HT-29 (cell line): ENCODE measurements at regions not wholly inside any gene's neighbourhood (a gene's known extent, or its start where the extent isn't known, plus 50 kb on each side); places are given as distances from the start of the nearest gene placed in this dataset.
"Not testable (repeated sequence)": the region's sequence is repeated elsewhere in the genome, so short reads cannot be mapped to it uniquely, and the experiment has no call there.

Experiments
- DNase-seq: peaks from one replicate; pipeline ENCODE4 v3.0.0-alpha.2; 2015; ENCODE audit warnings: low spot score

DNA sequence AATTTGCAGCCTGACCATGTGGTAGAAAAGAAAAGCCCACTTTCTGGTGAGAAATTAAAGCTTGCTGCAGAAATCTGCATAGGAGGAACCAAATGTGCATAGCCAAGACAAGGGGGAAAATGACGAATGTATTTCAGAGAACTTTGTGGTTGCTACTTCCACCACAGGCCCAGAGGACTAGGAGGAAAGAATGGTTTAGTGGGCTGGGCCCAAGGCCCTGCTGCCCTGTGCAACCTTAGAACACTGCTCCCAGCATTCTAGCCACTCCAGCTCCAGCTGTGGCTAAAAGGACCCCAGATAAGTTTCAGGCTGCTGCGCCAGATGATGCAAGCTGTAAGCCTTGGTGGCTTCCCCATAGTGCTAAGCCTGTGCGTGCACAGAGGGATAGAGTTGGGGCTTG lies 764.3 kb downstream of the SLC6A15 start:
- DNase-seq = no peak

- no peak for DNase-seq
Measured at GRCh38 chr12:84136862-84137367, 775.7 kb downstream of the SLC6A15 start.

GRCh38 chr12:84135586-84136279 lies 776.9 kb downstream of the SLC6A15 start:
- no peak for DNase-seq

GRCh38 chr12:84134797-84135366 lies 777.7 kb downstream of the SLC6A15 start:
- DNase-seq = no peak

DNA sequence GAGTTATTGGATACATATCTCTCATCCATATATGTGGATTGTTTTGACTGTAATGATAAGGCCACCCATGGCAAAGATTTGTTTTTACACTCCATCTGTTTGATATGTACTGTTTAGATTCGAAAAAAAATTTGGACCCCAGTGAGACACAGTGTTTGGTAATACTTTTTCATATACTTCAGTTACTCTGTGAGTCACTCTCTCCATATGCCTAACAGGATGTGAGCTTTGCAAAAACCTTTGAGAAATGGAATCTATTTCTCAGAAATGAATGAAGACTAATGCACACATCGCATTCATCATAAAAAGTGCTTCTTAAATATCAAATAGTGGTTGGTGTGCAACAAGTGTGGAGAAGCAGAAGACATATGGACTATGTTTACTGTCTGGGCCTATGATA lies 781.5 kb downstream of the SLC6A15 start:
- DNase-seq = no peak

- DNase-seq = no peak
Measured at GRCh38 chr12:84128117-84128991, 784.2 kb downstream of the SLC6A15 start.

DNA sequence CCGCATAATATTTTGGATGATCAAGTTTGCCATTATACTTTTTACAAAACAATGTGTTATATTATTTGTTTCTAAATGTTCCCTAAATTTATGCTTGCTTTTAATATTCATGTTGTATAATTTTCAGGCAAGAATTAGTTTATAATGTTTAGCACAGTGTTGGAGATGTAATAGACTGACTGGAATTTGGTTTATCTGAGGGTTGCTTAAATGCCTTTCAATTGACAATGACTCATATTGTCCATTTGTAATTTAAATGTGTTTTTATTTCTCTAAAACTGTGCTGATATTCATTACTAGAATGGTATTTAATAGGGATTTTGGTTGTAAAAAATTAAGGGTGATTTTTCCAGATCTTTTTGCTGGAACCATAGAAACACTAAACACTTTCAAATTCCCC lies 788.4 kb downstream of the SLC6A15 start:
- no peak for DNase-seq

GRCh38 chr12:84117190-84117589 lies 795.4 kb downstream of the SLC6A15 start:
- no peak for DNase-seq

- DNase-seq = no peak
Measured at GRCh38 chr12:84113666-84114065, 798.9 kb downstream of the SLC6A15 start.

DNA sequence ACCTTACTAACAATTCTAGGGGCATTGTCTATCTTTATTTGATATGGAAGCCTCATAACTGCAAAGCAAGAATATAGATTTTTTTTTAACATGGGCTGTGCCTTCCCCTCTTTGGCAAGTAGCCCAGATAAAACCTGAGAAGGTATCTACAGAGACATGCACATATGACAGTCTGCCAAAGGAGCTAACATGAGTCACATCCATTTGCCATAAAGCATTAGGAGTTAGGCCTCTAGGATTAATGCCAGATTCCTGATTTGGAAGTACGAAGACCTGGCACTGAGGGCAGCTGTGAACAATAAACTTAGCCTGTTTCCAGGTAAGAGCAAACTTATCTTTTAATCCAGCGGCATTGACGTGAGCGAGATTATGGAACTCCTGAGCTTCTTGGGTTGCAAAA lies 808.7 kb downstream of the SLC6A15 start:
- DNase-seq = not testable (repeated sequence)

DNA sequence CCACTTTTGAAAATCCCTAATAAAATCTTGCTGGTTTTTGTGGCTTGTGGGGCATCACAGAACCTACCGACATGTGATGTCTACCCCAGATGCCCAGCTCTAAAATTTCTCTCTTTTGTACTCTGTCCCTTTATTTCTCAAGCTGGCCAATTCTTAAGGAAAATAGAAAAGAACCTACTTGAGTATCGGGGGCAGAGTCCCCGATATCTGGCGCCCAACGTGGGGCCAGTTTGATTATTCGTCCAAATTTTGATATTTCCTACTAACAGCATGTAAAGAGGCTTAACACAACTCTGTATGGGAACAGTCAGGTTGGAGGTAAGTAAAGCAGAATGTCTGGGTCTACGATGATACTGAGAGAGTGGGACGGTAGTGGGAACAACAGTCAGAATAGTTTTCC lies 810.6 kb downstream of the SLC6A15 start:
- not testable (repeated sequence) for DNase-seq

GRCh38 chr12:84099591-84099990 lies 813.0 kb downstream of the SLC6A15 start:
- DNase-seq = peak; percentile 20

DNA sequence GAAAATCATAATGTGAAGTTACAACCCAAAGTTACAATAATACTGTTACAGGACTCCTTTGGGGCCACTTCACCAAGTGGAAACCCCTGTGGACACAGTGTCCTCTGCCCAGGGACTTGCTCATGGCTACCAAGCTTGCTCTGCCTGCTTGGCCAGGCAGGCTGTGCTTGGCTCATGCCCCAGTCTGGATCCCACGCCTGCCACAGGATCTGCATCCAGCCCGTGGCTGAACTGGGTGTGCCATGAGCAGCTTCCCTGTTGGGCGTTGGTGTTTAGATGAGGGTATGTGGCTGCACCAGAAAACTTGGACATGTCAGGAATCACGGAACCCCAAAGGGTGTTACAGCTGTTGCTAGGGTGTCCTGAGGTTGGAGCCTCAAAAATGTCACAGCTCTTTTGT lies 820.9 kb downstream of the SLC6A15 start:
- DNase-seq = no peak

DNA sequence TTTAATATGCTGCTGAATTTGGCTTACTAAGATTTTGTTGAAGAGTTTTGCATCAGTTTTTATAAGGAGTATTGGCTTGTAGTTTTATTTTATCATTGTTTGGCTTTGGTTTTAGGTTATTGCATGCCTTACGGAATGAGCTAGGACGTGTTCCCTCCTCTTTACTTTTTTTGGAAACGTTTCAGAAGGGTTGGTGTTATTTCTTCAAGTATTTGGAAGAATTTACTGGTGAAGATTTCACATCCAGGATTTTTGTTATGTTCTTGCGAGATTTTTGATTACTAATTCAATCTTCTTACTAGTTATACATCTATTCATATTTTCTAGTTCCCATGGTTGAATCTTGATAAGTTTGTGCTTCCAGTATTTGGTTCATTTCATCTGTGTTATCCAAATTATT lies 823.2 kb downstream of the SLC6A15 start:
- DNase-seq = no peak

DNA sequence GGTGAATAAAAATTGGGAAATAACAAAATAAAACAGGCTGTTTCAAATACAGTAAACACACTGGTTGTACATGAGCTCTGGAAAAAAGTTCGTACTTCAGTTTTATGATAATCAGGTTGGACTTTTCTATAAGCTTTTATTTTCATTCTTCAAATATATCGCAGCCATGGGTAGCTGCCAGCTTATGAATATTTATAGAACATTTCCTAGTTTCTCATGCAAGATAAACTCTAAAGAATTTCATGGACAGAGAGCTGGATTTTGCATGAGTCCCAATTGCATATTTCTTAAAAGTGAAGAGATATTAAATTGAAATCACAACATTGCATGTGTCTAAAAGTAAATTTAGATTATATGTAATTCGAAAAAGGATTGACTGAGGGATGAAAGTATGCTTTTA lies 827.6 kb downstream of the SLC6A15 start:
- no peak for DNase-seq

DNA sequence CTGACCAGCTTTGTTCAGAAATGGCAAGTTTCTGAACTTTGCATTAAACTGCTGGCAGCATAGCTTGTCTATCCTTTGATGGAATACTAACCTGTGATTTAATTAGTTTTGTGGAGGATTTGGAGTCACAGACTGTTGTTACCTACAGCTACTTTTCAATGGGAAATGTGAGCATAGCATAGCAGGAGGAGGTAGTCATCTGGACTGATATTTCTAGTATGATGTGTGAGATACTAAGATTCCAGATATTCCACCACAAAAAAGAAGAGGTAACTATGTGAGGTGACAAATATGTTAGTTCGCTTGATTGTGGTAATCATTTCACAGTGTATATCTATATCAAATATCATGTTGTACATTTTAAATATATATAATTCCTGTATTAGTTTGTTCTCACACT lies 833.0 kb downstream of the SLC6A15 start:
- DNase-seq = no peak

DNA sequence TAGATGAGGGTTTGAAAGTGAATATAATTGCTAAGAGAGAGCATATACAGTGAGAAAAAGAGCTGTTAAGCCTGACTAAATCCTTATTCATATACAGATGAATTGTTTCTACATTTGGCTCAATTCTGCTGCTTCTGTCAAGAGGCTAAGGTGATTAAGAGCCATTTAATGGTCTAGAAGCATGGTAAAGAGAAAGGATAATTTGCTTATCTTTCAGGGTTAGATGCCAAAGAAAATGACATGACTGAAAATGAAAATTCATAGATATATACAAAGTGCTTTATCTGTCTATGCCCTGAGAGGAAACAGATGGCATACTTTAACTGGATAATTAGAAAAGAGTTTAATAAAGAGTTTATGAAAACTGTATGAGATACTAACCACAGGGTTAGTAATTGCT lies 834.9 kb downstream of the SLC6A15 start:
- no peak for DNase-seq

GRCh38 chr12:84075991-84076390 lies 836.6 kb downstream of the SLC6A15 start:
- DNase-seq = no peak

DNA sequence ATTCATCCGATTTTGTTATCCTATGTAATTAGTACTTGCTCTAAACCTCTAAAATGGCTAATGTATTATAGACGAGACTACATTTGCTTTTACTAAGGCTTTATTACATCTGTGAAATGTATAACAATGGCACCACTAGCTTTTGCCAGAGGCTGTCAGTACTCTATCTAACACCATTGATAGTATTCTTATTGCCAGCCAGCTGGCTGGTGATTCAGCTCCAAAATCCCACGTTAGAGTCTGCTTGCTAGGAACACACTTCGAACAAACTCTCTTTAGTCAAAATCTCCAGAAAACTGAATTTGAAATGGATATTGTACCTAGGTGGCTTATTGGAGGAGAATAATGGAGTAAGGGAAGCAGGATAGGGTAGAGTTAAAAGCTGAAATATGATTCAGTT lies 839.2 kb downstream of the SLC6A15 start:
- no peak for DNase-seq

DNA sequence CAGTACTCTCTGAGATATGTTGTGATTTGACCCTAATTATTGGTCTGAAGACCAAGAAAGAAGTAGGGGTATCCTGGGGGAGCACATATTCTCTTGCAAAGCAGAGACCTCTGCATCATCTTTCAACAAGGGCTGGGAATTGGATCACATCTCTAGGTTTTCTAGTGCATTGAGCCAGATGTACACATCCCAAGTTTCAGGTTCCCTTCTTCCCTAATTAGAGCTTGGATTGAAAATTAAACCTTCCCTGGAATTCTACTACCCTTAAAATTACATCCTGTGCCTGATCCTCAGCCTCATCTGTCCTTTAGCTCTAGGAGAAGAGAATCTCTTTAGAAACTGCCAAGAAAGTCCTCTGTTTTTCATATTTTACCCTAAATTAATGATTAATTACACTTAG lies 839.6 kb downstream of the SLC6A15 start:
- DNase-seq = no peak

- DNase-seq = no peak
Measured at GRCh38 chr12:84070292-84070691, 842.3 kb downstream of the SLC6A15 start.

DNA sequence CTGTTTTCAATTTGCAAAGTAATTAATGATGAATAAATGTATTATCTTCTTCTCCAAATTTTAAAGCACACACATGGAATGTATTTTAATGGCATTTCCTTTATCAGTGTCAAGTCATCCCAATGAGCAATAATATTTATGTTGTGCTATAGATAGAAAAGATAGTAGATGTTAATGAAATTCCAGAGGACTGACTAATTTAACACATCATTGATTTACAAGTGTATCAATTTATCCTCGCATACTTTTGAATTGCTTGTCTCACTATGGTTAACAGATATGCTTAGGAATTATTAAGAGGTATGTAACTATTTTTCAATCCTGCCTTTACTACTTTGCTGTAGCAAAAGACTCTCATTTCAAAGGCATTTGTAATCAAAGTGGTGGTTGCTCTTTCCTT lies 842.9 kb downstream of the SLC6A15 start:
- DNase-seq = no peak

DNA sequence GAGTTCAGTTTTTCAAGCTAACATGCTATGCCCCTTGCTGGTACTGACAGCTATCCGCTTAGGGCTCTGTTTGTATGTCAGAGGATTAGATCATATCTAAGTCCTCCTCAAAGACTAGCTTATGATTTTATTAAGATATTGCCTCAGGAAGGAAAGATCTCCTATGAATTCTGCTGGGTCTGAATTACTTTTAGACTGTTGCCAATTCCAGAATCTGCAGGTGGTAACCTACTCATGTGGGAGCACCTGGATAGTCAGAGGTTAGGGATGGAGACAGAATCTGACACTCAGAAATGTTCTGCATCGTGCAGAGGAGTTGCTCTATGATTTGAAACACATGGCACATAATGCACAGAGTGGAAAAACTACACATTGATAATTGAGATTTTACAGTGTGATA lies 843.4 kb downstream of the SLC6A15 start:
- no peak for DNase-seq
